ENCODE measurements at regions not wholly inside any gene's neighbourhood (a gene's known extent, or its start where the extent isn't known, plus 50 kb on each side); places are given as distances from the start of the nearest gene placed in this dataset.

DNA sequence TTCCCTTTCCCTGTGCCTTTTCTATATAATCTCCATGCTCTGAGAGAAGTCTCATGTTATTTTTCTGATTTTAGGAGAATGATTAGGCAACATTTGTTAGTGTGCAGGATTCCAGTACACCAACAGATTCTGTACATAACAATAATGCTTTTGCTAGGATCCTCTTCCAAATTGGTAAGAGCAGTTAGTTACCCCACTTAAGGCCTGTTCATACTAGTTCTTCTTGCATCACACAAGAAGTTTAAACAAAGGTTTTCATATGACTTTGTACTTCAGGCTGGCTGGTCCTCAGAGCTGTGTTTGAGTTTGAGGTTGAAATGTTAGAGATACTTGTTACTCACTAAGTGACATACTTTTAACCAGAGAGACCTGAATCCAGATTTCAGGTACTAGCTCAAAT lies 686.9 kb upstream of the NRXN1 start:
- no peaks in the 10 kb centered on the region for H3K36me3 Mint-ChIP-seq
- peaks cover 0 to 28% (median 15%) of the 10 kb centered on the region in 9 donors for H3K9me3 Mint-ChIP-seq

DNA sequence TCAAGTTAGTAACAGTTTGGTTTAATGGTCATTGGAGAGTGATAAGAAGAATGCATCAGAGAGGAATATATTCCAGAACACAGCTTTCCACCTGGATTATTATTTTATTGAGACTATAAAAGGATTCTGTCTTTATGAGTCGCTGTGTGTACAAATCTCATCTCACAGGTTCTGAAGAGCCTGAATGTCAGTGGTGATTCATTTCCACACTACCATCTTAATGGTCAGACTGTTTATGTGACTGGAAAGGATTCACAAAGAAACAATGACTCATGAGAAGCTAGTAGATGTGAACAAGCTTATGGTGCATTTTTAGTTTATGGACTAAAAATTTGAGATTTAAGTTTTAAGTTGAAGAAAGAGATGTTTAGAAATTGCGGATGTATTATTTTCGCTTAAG lies 685.4 kb upstream of the NRXN1 start:
- Mint-ChIP-seq H3K27ac (no peak overlapping the region), H3K36me3 (no peaks in the 10 kb centered on the region), H3K4me3 (no peak overlapping the region), H3K27me3 (no peaks in the 10 kb centered on the region), H3K9me3 (peaks cover 0 to 28% (median 17%) of the 10 kb centered on the region in 9 donors), H3K4me1 (no peaks in the 10 kb centered on the region)
- ATAC-seq (no peak), DNase-seq (no peak)
- POLR2A ChIA-PET, result no interaction called here

More for the DNA sequence above, 686.9 kb upstream of the NRXN1 start:
- no peak for ATAC-seq
- Mint-ChIP-seq H3K27me3 (no peaks in the 10 kb centered on the region), H3K27ac (no peak overlapping the region), H3K4me1 (no peaks in the 10 kb centered on the region), H3K4me3 (no peak overlapping the region)
- no peak for DNase-seq
- POLR2A ChIA-PET, result no interaction called here

DNA sequence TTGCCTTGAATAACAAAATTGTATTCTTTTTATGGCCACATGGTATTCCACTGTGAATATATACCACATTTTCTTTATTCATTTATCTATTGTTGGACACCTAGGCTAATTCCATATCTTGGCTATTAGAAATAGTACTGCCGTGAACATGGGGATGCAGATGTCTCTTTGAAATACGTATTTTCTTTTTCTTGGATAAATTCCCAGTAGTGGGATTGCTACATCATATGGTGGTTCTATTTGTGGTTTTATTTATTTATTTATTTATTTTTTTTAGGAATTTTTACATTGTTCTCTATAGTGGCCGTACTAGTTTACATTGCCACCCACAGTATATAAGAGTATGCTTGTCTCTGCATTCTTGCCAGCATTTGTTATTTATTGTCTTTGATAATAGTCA lies 679.8 kb upstream of the NRXN1 start:
- no peak for ATAC-seq
- peaks cover 8 to 30% (median 22%) of the 10 kb centered on the region in 9 donors for H3K9me3 Mint-ChIP-seq
- H3K27ac Mint-ChIP-seq, result no peak overlapping the region
- POLR2A ChIA-PET, result no interaction called here
- no peaks in the 10 kb centered on the region for H3K4me1 Mint-ChIP-seq
- DNase-seq, result no peak
- no peaks in the 10 kb centered on the region for H3K36me3 Mint-ChIP-seq
- no peaks in the 10 kb centered on the region for H3K27me3 Mint-ChIP-seq
- H3K4me3 Mint-ChIP-seq, result no peak overlapping the region

DNA sequence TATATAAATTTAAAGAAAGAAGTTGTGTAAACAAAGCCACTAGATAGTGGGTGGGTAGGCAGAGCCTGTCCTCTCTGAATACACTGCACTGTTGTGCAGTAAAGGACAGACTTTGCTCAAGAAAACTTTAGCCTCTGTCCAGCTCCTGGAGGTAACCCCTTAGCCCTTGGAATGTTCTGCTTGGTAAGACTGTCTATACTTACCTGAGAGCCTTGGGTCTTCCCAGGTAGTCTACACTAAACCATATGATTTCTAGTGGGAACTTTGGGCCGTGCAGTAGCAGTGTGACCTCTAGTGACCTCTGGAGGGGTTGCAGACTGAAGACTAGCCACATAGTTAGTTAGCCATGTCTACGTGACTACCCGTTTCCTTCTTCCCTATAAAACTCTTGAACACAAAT lies 678.3 kb upstream of the NRXN1 start:
- DNase-seq, result no peak

DNA sequence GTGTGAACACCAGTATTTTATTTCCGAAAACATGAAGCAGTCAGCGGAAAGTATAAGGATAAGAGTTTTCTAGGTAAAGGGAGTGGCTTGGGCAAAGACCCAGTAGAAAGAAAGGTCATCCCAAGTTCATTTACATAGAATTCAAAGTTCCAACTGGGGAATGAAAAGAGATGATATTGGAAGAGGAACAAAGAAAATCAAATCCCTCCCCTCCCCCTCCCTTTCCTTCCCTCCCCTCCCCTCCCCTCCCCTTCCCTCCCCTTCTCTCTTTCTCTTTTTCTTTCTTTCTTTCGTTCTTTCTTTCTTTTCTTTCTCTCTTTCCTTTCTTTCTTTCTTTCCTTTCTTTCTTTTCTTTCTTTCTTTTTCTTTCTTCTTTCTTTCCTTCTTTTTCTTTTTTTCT lies 675.7 kb upstream of the NRXN1 start:
- no peaks in the 10 kb centered on the region for H3K36me3 Mint-ChIP-seq
- H3K27ac Mint-ChIP-seq, result no peak overlapping the region
- H3K9me3 Mint-ChIP-seq, result peaks cover 6 to 17% (median 10%) of the 10 kb centered on the region in 9 donors
- DNase-seq (no peak), ATAC-seq (no peak)
- H3K4me3 Mint-ChIP-seq, result no peak overlapping the region
- H3K27me3 Mint-ChIP-seq, result no peaks in the 10 kb centered on the region
- no peaks in the 10 kb centered on the region for H3K4me1 Mint-ChIP-seq
- POLR2A ChIA-PET, result no interaction called here

More for the DNA sequence above, 678.3 kb upstream of the NRXN1 start:
- Mint-ChIP-seq H3K27ac (no peak overlapping the region), H3K4me3 (no peak overlapping the region), H3K27me3 (no peaks in the 10 kb centered on the region), H3K36me3 (no peaks in the 10 kb centered on the region), H3K9me3 (peaks cover 10 to 30% (median 18%) of the 10 kb centered on the region in 9 donors), H3K4me1 (no peaks in the 10 kb centered on the region)
- POLR2A ChIA-PET, result no interaction called here
- no peak for ATAC-seq

DNA sequence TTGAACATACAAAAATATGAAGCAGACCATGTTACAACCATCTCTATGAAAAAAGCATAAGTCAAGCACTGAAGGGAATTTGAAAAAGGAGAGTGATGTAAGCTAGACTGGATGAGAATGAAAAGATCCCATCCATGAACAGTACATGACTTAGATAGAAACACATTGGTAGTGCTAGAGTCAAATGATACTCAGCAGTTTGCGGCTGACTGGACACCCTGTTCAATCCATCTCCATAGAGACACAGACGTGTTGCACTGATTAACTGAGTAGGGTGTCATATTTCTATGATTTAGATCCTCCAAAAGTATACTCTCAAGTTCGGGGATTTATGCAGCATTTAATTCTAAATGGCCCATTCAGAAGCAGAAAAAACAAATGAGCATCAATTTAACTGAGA lies 674.3 kb upstream of the NRXN1 start:
- no peak overlapping the region for H3K4me3 Mint-ChIP-seq
- H3K36me3 Mint-ChIP-seq, result no peaks in the 10 kb centered on the region
- no peak for DNase-seq
- no peaks in the 10 kb centered on the region for H3K4me1 Mint-ChIP-seq
- no peaks in the 10 kb centered on the region for H3K27me3 Mint-ChIP-seq
- ATAC-seq, result no peak
- POLR2A ChIA-PET, result no interaction called here
- no peak overlapping the region for H3K27ac Mint-ChIP-seq
- H3K9me3 Mint-ChIP-seq, result peaks cover 0 to 13% (median 10%) of the 10 kb centered on the region in 9 donors

DNA sequence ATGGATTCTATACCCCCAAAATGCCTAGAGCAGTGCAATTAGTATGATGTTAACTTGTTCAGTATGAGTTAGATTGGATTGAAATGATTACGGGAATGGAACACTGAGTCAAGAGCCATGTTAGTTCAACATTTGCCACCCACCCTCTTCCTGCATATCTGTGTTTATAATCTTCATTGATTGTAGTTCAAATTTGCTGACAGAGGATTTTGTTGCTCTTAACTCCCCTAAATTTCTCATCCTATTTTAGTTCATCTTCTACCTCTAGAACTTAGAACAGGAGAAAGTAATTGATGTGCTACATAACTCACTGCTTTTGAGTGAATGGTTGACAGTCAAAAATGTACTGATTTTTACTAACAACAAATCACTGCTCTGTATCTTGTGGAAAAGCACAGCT lies 673.5 kb upstream of the NRXN1 start:
- no peaks in the 10 kb centered on the region for H3K36me3 Mint-ChIP-seq
- H3K9me3 Mint-ChIP-seq, result peaks cover 3 to 13% (median 8%) of the 10 kb centered on the region in 9 donors
- no peaks in the 10 kb centered on the region for H3K4me1 Mint-ChIP-seq
- no peaks in the 10 kb centered on the region for H3K27me3 Mint-ChIP-seq
- H3K27ac Mint-ChIP-seq, result no peak overlapping the region
- H3K4me3 Mint-ChIP-seq, result no peak overlapping the region
- no peak for ATAC-seq
- POLR2A ChIA-PET, result no interaction called here
- DNase-seq, result no peak

DNA sequence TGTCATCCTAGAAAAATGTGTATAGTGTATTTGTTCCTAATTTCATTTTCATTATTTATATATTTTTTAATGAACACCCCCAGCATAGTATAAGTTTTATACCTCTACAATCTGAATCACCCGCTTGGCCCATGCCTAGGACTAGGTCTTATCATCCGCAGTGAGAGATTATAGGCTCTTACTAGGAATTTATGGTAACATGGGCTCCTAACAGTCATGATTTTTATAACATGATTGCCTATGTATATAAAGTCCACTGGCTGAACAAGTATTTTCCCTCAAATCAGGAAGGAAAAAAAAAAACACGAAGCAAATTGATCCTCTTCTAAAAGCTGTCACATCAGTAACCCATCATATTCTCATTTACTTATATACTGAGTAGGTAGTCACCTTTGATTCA lies 666.1 kb upstream of the NRXN1 start:
- no peaks in the 10 kb centered on the region for H3K36me3 Mint-ChIP-seq
- no peaks in the 10 kb centered on the region for H3K27me3 Mint-ChIP-seq
- H3K9me3 Mint-ChIP-seq, result peaks cover 0 to 10% (median 4%) of the 10 kb centered on the region in 9 donors
- no peak overlapping the region for H3K27ac Mint-ChIP-seq
- DNase-seq (no peak), ATAC-seq (no peak)
- H3K4me1 Mint-ChIP-seq, result no peaks in the 10 kb centered on the region
- POLR2A ChIA-PET, result no interaction called here
- no peak overlapping the region for H3K4me3 Mint-ChIP-seq

DNA sequence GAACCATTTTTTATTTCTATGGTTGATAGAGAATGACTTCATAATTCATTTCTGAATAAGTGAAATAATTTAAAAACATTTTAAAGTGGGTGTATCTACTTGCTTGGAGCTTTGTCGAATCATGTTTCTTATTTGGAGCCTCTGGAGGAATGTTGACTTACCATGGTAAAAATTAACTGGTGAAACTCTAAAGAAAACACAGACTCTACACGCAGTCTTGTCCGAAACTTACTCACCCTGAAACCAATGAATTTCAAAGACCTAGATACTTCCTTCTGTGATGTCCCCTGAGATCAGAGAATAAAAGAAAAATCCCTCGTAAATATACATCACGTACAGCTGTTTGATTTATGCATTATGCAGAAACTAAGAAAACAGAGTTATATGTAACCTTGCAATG lies 665.2 kb upstream of the NRXN1 start:
- H3K36me3 Mint-ChIP-seq, result no peaks in the 10 kb centered on the region
- H3K27me3 Mint-ChIP-seq, result no peaks in the 10 kb centered on the region
- H3K4me1 Mint-ChIP-seq, result no peaks in the 10 kb centered on the region
- no peak overlapping the region for H3K27ac Mint-ChIP-seq
- POLR2A ChIA-PET, result no interaction called here
- peaks cover 0 to 16% (median 4%) of the 10 kb centered on the region in 9 donors for H3K9me3 Mint-ChIP-seq
- H3K4me3 Mint-ChIP-seq, result no peak overlapping the region
- no peak for ATAC-seq
- no peak for DNase-seq

DNA sequence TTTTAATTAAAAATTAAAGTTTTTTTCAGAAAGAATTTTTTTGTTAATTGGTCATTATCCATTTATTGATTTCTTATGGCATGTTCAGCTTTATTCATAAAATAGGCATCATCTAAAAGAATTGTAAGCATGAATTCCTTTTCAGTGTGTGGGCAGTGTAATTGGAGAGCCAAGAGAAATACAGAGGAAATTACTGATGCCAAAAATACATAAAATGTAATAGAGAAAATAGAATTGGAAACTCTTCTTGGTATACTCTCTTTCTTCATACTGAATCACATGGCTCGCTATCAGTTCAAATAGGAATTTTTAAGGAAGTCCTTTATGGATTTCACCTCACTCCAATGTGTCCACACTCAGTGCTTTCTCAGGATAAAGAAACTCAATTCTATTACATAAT lies 663.6 kb upstream of the NRXN1 start:
- DNase-seq (no peak), ATAC-seq (no peak)
- Mint-ChIP-seq H3K36me3 (no peaks in the 10 kb centered on the region), H3K9me3 (peaks cover 0 to 13% (median 4%) of the 10 kb centered on the region in 9 donors), H3K4me1 (no peaks in the 10 kb centered on the region), H3K27me3 (no peaks in the 10 kb centered on the region), H3K27ac (no peak overlapping the region), H3K4me3 (no peak overlapping the region)
- POLR2A ChIA-PET, result no interaction called here

DNA sequence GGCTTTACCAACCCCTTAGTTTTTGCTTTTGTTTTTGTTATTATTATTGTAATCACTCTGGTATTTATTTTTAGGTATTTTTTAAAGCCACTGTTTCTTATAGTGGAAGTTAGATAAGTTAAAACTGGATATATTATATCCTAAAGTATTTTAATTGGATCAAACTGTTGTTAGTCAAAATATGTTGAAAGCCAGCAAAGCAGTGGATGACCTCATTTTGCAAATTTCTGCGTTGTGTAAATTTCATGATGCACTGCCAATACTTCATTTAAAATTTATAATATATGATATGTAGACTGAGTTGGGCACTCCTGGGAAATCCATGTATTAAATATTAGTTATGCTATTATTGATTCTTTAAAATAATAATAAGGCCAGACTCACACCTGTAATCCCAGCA lies 661.7 kb upstream of the NRXN1 start:
- H3K27me3 Mint-ChIP-seq, result no peaks in the 10 kb centered on the region
- no peaks in the 10 kb centered on the region for H3K4me1 Mint-ChIP-seq
- ATAC-seq, result no peak
- POLR2A ChIA-PET, result no interaction called here
- no peaks in the 10 kb centered on the region for H3K36me3 Mint-ChIP-seq
- no peak overlapping the region for H3K4me3 Mint-ChIP-seq
- H3K9me3 Mint-ChIP-seq, result peaks cover 0 to 13% (median 4%) of the 10 kb centered on the region in 9 donors
- no peak for DNase-seq
- H3K27ac Mint-ChIP-seq, result no peak overlapping the region

DNA sequence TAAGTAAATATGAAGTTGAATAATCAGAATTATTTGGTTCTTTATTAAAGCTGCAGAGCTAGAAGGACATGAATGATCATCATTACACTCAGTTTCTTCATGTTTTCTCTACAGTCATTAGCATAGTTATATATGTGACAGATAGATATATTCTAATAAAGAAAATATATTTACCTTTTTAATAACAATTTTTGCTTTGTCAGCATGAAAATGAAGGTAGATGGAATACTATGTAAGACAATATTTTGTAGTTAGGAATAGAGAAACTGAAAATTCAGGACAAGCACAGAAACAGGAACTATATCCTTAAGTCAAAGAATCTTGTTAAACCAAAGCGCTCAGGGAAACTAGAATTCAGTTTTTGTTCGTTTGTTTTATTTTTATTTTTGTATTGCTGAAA lies 649.9 kb upstream of the NRXN1 start:
- Mint-ChIP-seq H3K4me1 (no peaks in the 10 kb centered on the region), H3K9me3 (peaks cover 0 to 13% (median 8%) of the 10 kb centered on the region in 9 donors), H3K27me3 (no peaks in the 10 kb centered on the region), H3K4me3 (no peak overlapping the region), H3K27ac (no peak overlapping the region), H3K36me3 (no peaks in the 10 kb centered on the region)
- DNase-seq (no peak), ATAC-seq (no peak)
- POLR2A ChIA-PET, result no interaction called here

DNA sequence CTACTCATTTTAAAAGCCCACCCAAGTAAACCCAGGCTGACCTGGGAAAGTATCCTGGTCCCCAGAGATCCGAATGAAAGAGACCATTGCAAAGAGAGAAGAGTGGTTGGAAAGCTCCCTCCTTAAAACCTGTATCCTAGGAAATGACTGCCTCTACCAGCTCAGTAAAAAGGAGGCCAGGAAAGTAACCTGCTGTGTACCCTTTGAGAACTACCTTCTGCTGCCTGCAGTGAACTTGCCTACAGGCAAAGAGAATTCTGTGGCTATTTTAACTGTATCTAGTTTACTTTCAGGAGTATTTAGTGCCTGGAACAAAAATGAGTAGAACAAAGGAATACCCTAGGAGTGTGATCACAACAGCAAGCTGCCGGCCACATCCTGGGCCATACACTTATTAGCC lies 641.7 kb upstream of the NRXN1 start:
- no peaks in the 10 kb centered on the region for H3K4me1 Mint-ChIP-seq
- no peak overlapping the region for H3K27ac Mint-ChIP-seq
- DNase-seq (no peak), ATAC-seq (no peak)
- no peaks in the 10 kb centered on the region for H3K36me3 Mint-ChIP-seq
- peaks cover 0 to 13% (median 6%) of the 10 kb centered on the region in 9 donors for H3K9me3 Mint-ChIP-seq
- no peaks in the 10 kb centered on the region for H3K27me3 Mint-ChIP-seq
- POLR2A ChIA-PET, result no interaction called here
- H3K4me3 Mint-ChIP-seq, result no peak overlapping the region

DNA sequence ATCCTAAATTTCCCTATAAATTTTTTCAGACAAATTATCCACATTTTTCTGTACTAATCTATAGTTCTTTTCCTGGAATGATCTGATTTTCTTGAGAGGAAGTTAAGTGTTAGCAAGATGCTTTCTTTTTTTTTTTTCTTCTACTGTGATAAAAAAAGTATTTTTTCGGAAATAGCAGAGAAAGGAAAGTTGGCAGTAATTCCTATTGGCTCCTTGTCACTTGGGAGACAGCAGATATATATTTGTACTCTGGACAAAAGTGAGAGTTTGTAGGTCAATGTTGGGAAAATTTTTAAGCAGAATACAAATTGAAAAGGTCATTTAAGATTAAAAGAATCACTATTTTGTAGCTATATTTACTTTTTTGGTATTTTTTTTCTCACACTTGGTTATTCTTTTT lies 635.7 kb upstream of the NRXN1 start:
- DNase-seq (no peak), ATAC-seq (no peak)
- Mint-ChIP-seq H3K9me3 (peaks cover 0 to 19% (median 10%) of the 10 kb centered on the region in 9 donors), H3K36me3 (no peaks in the 10 kb centered on the region), H3K4me3 (no peak overlapping the region), H3K27me3 (no peaks in the 10 kb centered on the region), H3K27ac (no peak overlapping the region), H3K4me1 (no peaks in the 10 kb centered on the region)
- POLR2A ChIA-PET, result no interaction called here

DNA sequence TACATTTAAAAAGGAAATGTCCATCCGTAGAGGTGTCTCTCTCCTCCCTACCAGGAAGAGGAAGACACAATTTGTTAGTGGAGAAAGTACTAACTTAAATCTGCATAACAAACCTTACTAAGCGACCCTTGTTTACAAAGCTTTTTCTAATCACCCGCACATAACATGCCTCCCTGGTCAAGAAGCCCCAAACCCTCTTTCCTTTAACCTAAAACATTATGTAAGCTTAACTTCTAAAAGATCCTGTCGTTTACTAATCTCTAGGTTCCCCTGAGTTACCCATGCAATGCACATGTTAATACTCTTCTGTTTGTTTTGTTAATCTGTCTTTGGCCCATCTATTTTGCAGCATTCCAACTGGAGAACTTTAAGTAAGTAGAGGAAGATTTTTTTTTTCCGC lies 630.3 kb upstream of the NRXN1 start:
- ATAC-seq (no peak), DNase-seq (no peak)
- Mint-ChIP-seq H3K9me3 (peaks cover 0 to 22% (median 7%) of the 10 kb centered on the region in 9 donors), H3K27ac (no peak overlapping the region), H3K27me3 (no peaks in the 10 kb centered on the region), H3K4me3 (no peak overlapping the region), H3K4me1 (no peaks in the 10 kb centered on the region), H3K36me3 (no peaks in the 10 kb centered on the region)
- POLR2A ChIA-PET, result no interaction called here

Measured in naive thymus-derived CD8-positive, alpha-beta T cell (primary cell).